Left lung (tissue), 4 donors: ENCODE measurements at regions not wholly inside any gene's neighbourhood (a gene's known extent, or its start where the extent isn't known, plus 50 kb on each side); places are given as distances from the start of the nearest gene placed in this dataset.

ENCODE experiments used
- ATAC-seq: fragments of 200-7000 bp; cut with Tn5 transposase; one replicate; pipeline ENCODE4 v1.9.1; 2020; ENCODE audit warnings: moderate library complexity
- DNase-seq, 4 donors: peaks; one replicate each; pipeline ENCODE4 v3.0.0-alpha.2; 2013 to 2020
- H3K27ac ChIP-seq, 2 donors: fragments of 200-600 bp; sonication (generic) in 1 of 2; one replicate each; pipeline versions ENCODE4 v1.5.0 to v1.8.0; 2020 to 2021
- H3K27me3 ChIP-seq, 2 donors: fragments of 200-600 bp; sonication (generic) in 1 of 2; one replicate each; pipeline versions ENCODE4 v1.5.0 to v1.8.0; 2020 to 2021
- H3K36me3 ChIP-seq, 2 donors: fragments of 200-600 bp; sonication (generic) in 1 of 2; one replicate each; pipeline versions ENCODE4 v1.5.0 to v1.8.0; 2020 to 2021
- H3K4me1 ChIP-seq, 2 donors: fragments of 200-600 bp; one replicate each; pipeline ENCODE4 v1.8.0; 2021
- H3K4me3 ChIP-seq, 2 donors: fragments of 200-600 bp; sonication (generic) in 1 of 2; one replicate each; pipeline versions ENCODE4 v1.5.0 to v1.8.0; 2020 to 2021; ENCODE audit warnings: mild to moderate bottlenecking in 1 of 2
- H3K9me3 ChIP-seq, 2 donors: fragments of 200-600 bp; sonication (generic) in 1 of 2; one replicate each; pipeline versions ENCODE4 v1.5.0 to v1.8.0; 2020 to 2021
- CTCF ChIP-seq, 2 donors: fragments of 200-600 bp; sonication (generic) in 1 of 2; IDR thresholded peaks; one replicate each; pipeline versions ENCODE4 v1.5.0 to v1.8.0; 2021; ENCODE audit warnings: antibody characterized with exemption in 2 of 2
- intact Hi-C, 2 donors: fragments of 100-400 bp; cut with DNase I; formaldehyde crosslinking; loops; one replicate each; pipeline versions ENCODE4 v1.11.2 to v1.14.2; 2022
- donor health status: DM: no; HTN: yes; CAD: no.
- donor health status: DM: no; HTN: no; CAD: no.

- Histone ChIP-seq H3K9me3 (no peaks in the 10 kb centered on the region), H3K27me3 (no peaks in the 10 kb centered on the region), H3K36me3 (no peaks in the 10 kb centered on the region), H3K4me3 (no peak overlapping the region), H3K27ac (no peak overlapping the region), H3K4me1 (no peaks in the 10 kb centered on the region)
- no peak for DNase-seq
- intact Hi-C loops, result no loop called here
- no peak for ATAC-seq
- TF ChIP-seq CTCF (IDR thresholded peaks at IDR 0.05), result no peak
These were observed 388.9 kb upstream of the MAN1A1 start for GRCh38 chr6:119738425-119738824.

DNA sequence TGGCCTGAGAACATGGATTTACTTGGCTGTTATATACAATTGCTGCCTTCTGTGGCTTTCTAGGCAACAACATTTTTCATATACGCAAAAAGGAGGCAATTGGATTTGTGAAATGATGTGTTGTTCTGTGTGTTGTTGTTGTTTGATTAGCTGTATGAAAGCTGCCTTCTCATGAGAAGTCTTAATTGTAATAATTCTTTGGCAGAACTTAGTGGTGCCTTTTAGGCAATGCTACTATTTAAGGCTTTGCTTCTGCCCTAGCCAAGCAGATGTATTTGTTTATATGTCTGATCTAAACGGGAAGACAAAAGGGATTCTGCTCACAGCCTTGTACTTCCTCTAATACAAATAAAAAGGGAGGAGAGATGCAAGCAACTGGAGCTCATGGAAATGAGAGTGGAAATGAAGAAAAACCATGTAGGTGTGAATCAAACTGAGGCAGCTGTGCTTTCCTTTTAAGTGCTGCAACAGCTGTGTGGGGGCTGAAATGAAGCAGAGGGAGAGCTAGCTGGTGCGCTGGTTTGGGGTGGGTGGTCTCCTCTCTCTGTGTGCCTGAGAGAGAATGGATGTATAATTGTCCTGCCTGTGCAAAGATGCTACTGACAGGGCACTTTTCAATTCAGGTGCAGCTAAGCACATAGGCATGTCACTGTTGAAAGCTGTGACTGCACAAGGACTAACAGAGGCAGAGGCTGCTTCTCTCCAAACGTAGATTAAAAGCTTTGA, 386.9 kb upstream of the MAN1A1 start:
- TF ChIP-seq CTCF (IDR thresholded peaks at IDR 0.05), result no peak

GRCh38 chr6:119735530-119735929, 386.0 kb upstream of the MAN1A1 start:
- Histone ChIP-seq H3K36me3 (no peaks in the 10 kb centered on the region), H3K9me3 (no peaks in the 10 kb centered on the region), H3K4me3 (no peak overlapping the region), H3K27me3 (no peaks in the 10 kb centered on the region), H3K27ac (no peak overlapping the region), H3K4me1 (no peaks in the 10 kb centered on the region)
- ATAC-seq, result no peak
- intact Hi-C loops, result no loop called here
- no peak for TF ChIP-seq CTCF (IDR thresholded peaks at IDR 0.05)
- no peak for DNase-seq

More for the DNA sequence above, 386.9 kb upstream of the MAN1A1 start:
- H3K9me3 ChIP-seq, result no peaks in the 10 kb centered on the region
- H3K27me3 ChIP-seq, result no peaks in the 10 kb centered on the region
- no peak for ATAC-seq
- no peak overlapping the region for H3K4me3 ChIP-seq
- no peak overlapping the region for H3K27ac ChIP-seq
- H3K4me1 ChIP-seq, result no peaks in the 10 kb centered on the region
- DNase-seq, result peak in 3 of 4 donors; percentile 17 to 58 (median 54)
- intact Hi-C loops, result no loop called here
- H3K36me3 ChIP-seq, result no peaks in the 10 kb centered on the region

- no peak for ATAC-seq
- no peak for DNase-seq
- no peaks in the 10 kb centered on the region for H3K9me3 ChIP-seq
- intact Hi-C loops, result no loop called here
- no peaks in the 10 kb centered on the region for H3K4me1 ChIP-seq
- H3K27ac ChIP-seq, result no peak overlapping the region
- H3K27me3 ChIP-seq, result no peaks in the 10 kb centered on the region
- no peaks in the 10 kb centered on the region for H3K36me3 ChIP-seq
- TF ChIP-seq CTCF (IDR thresholded peaks at IDR 0.05), result no peak
- H3K4me3 ChIP-seq, result no peak overlapping the region
These were observed 384.7 kb upstream of the MAN1A1 start for GRCh38 chr6:119734227-119734626.

DNA sequence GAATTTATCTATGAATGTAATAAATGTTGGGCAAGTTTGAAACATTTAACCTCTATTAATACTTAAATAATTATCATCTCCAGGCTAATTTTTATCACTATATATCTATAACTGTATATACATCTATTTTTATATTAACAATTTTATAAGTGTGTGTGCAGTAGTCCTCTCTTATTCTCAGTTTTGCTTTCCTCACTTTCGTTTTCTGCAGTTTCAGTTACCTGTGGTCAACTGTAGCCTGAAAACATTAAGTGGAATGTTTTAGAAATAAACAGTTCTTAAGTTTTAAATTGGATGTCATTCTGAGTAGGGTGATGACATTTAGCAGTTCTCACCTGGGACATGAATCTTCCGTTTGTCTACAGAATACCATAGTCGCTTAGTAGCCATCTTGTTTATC, 379.4 kb upstream of the MAN1A1 start:
- no peak for ATAC-seq
- no peak for DNase-seq
- no peaks in the 10 kb centered on the region for H3K9me3 ChIP-seq
- H3K4me1 ChIP-seq, result no peaks in the 10 kb centered on the region
- no peaks in the 10 kb centered on the region for H3K36me3 ChIP-seq
- intact Hi-C loops, result no loop called here
- H3K4me3 ChIP-seq, result no peak overlapping the region
- H3K27me3 ChIP-seq, result no peaks in the 10 kb centered on the region
- no peak overlapping the region for H3K27ac ChIP-seq
- TF ChIP-seq CTCF (IDR thresholded peaks at IDR 0.05), result no peak
